Mesenchymal stem cell (in vitro differentiated cells and primary cell): ENCODE measurements at regions not wholly inside any gene's neighbourhood (a gene's known extent, or its start where the extent isn't known, plus 50 kb on each side); places are given as distances from the start of the nearest gene placed in this dataset.
"Not testable (repeated sequence)": the region's sequence is repeated elsewhere in the genome, so short reads cannot be mapped to it uniquely, and the experiment has no call there.

ENCODE experiments used
- DNase-seq: peaks from one replicate; pipeline ENCODE4 v3.0.0-alpha.2; 2013
- H2AFZ ChIP-seq: one replicate; pipeline ENCODE4 v1.6.1; 2013; ENCODE audit warnings: low read depth, mild to moderate bottlenecking, control low read depth, inconsistent platforms, low read length, moderate library complexity
- H2AK5ac ChIP-seq: 2 replicates; pipeline ENCODE4 v1.6.1; 2013; ENCODE audit warnings: low read length, moderate library complexity, mild to moderate bottlenecking, inconsistent platforms; ENCODE audit not compliant: severe bottlenecking
- H2BK120ac ChIP-seq: one replicate; pipeline ENCODE4 v1.6.1; 2013; ENCODE audit warnings: low read depth, mild to moderate bottlenecking, inconsistent platforms, low read length, moderate library complexity
- H2BK12ac ChIP-seq, 2 experiments: one replicate each; pipeline ENCODE4 v1.6.1; 2013; ENCODE audit warnings: inconsistent platforms in 2 of 2, low read length in 2 of 2, mild to moderate bottlenecking in 2 of 2, moderate library complexity in 2 of 2, control low read depth in 1 of 2
- H2BK15ac ChIP-seq: one replicate; pipeline ENCODE4 v1.6.1; 2013; ENCODE audit warnings: mild to moderate bottlenecking, low read depth, inconsistent platforms; ENCODE audit not compliant: poor library complexity, severe bottlenecking
- H2BK5ac ChIP-seq: 2 replicates; pipeline ENCODE4 v1.6.1; 2013; ENCODE audit warnings: low read depth, mild to moderate bottlenecking, low read length, control low read depth, inconsistent platforms; ENCODE audit not compliant: poor library complexity, severe bottlenecking
- H3K14ac ChIP-seq, 2 experiments: one replicate each; pipeline ENCODE4 v1.6.1; 2013; ENCODE audit warnings: inconsistent platforms in 2 of 2, low read length in 2 of 2, control low read depth in 1 of 2, mild to moderate bottlenecking in 1 of 2, moderate library complexity in 1 of 2
- H3K18ac ChIP-seq, 2 experiments: one replicate each; pipeline ENCODE4 v1.6.1; 2013; ENCODE audit warnings: inconsistent platforms in 2 of 2, low read length in 2 of 2, control low read depth in 1 of 2, low read depth in 1 of 2, mild to moderate bottlenecking in 1 of 2
- H3K23ac ChIP-seq, 2 experiments: one replicate each; pipeline ENCODE4 v1.6.1; 2013; ENCODE audit warnings: inconsistent platforms in 2 of 2, low read length in 2 of 2, mild to moderate bottlenecking in 2 of 2, moderate library complexity in 2 of 2, control low read depth in 1 of 2
- H3K27ac ChIP-seq: 2 replicates; pipeline ENCODE4 v1.5.1; 2013; ENCODE audit warnings: mild to moderate bottlenecking, moderate library complexity, low read length, control low read depth, inconsistent platforms; ENCODE audit not compliant: poor library complexity, severe bottlenecking
- H3K27me3 ChIP-seq, 2 experiments: 2 replicates each; pipeline versions ENCODE4 v1.6.1 to v1.7.0; 2013; ENCODE audit warnings: low read length in 2 of 2, mild to moderate bottlenecking in 2 of 2, moderate library complexity in 2 of 2, control low read depth in 1 of 2, inconsistent platforms in 1 of 2; ENCODE audit not compliant: control insufficient read depth in 1 of 2, insufficient read depth in 1 of 2
- H3K36me3 ChIP-seq, 2 experiments: 2 replicates each; pipeline versions ENCODE4 v1.6.1 to v1.7.0; 2013; ENCODE audit warnings: low read length in 2 of 2, control low read depth in 1 of 2, inconsistent platforms in 1 of 2, low read depth in 1 of 2, mild to moderate bottlenecking in 1 of 2; ENCODE audit not compliant: insufficient read depth in 2 of 2, control insufficient read depth in 1 of 2
- H3K4ac ChIP-seq, 2 experiments: one replicate each; pipeline ENCODE4 v1.6.1; 2013; ENCODE audit warnings: inconsistent platforms in 2 of 2, low read length in 2 of 2, mild to moderate bottlenecking in 2 of 2, moderate library complexity in 2 of 2, control low read depth in 1 of 2, low read depth in 1 of 2
- H3K4me1 ChIP-seq: 2 replicates; pipeline ENCODE4 v1.6.1; 2013; ENCODE audit warnings: low read depth, low read length, control low read depth; ENCODE audit not compliant: control insufficient read depth, insufficient read depth
- H3K4me2 ChIP-seq: 2 replicates; pipeline ENCODE4 v1.6.1; 2013; ENCODE audit warnings: low read length, mild to moderate bottlenecking, inconsistent platforms; ENCODE audit not compliant: poor library complexity, severe bottlenecking
- H3K4me3 ChIP-seq, 2 experiments: 2 replicates each; pipeline versions ENCODE4 v1.5.1 to v1.7.0; 2013; ENCODE audit warnings: low read length in 2 of 2, mild to moderate bottlenecking in 2 of 2, control low read depth in 1 of 2, low read depth in 1 of 2; ENCODE audit not compliant: insufficient read depth in 1 of 2
- H3K79me1 ChIP-seq: replicated peaks from 2 replicates; pipeline ENCODE4 v1.6.1; 2013; ENCODE audit warnings: mild to moderate bottlenecking, control low read depth, low read length, inconsistent platforms; ENCODE audit not compliant: poor library complexity, severe bottlenecking
- H3K9ac ChIP-seq: 2 replicates; pipeline ENCODE4 v1.7.0; 2013; ENCODE audit warnings: mild to moderate bottlenecking, low read length, moderate library complexity
- H3K9me3 ChIP-seq: 2 replicates; pipeline ENCODE4 v1.7.0; 2013; ENCODE audit warnings: mild to moderate bottlenecking, low read length; ENCODE audit not compliant: control insufficient read depth
- H4K8ac ChIP-seq: one replicate; pipeline ENCODE4 v1.6.1; 2013; ENCODE audit warnings: inconsistent platforms, mild to moderate bottlenecking, low read length, moderate library complexity
- H4K91ac ChIP-seq: one replicate; pipeline ENCODE4 v1.6.1; 2013; ENCODE audit warnings: mild to moderate bottlenecking, low read length, inconsistent platforms
- WGBS: methylation state at CpG from one replicate; pipeline ENCODE4 v1.1.7; 2013; ENCODE audit warnings: mixed read lengths; 5-methylcytosine and 5-hydroxymethylcytosine counted together

- Histone ChIP-seq H3K4me3 (no peak overlapping the region), H3K4ac (no peak overlapping the region), H3K9me3 (no peaks in the 10 kb centered on the region), H3K18ac (no peak overlapping the region), H3K4me2 (no peak overlapping the region), H3K27ac (no peak overlapping the region), H2AK5ac (no peak overlapping the region), H4K91ac (no peak overlapping the region), H3K79me1 (no peaks in the 10 kb centered on the region), H2BK15ac (no peak overlapping the region), H3K27me3 (no peaks in the 10 kb centered on the region), H3K14ac (no peak overlapping the region), H3K23ac (no peak overlapping the region), H2AFZ (no peak overlapping the region), H4K8ac (no peak overlapping the region), H2BK5ac (no peak overlapping the region), H2BK12ac (no peak overlapping the region), H2BK120ac (no peak overlapping the region), H3K4me1 (no peaks in the 10 kb centered on the region), H3K9ac (no peak overlapping the region), H3K36me3 (no peaks in the 10 kb centered on the region)
- DNase-seq, result no peak
- no CpG with 5 or more reads among the region's 3 CpGs for WGBS
Measured at GRCh38 chr12:19674437-19674836, 235.1 kb downstream of the AEBP2 start.

- H2BK5ac ChIP-seq, result no peak overlapping the region
- no peak overlapping the region for H2AK5ac ChIP-seq
- no peaks in the 10 kb centered on the region for H3K79me1 ChIP-seq
- H3K27ac ChIP-seq, result no peak overlapping the region
- no peak overlapping the region for H3K23ac ChIP-seq
- no peak overlapping the region for H3K14ac ChIP-seq
- H3K4ac ChIP-seq, result no peak overlapping the region
- no peak overlapping the region for H4K8ac ChIP-seq
- H2AFZ ChIP-seq, result no peak overlapping the region
- 100% methylated on average over 1 of the region's 2 CpGs for WGBS
- no peaks in the 10 kb centered on the region for H3K27me3 ChIP-seq
- DNase-seq, result no peak
- no peak overlapping the region for H3K4me2 ChIP-seq
- H3K18ac ChIP-seq, result no peak overlapping the region
- H3K4me3 ChIP-seq, result no peak overlapping the region
- H3K9ac ChIP-seq, result no peak overlapping the region
- H3K9me3 ChIP-seq, result no peaks in the 10 kb centered on the region
- H4K91ac ChIP-seq, result no peak overlapping the region
- H3K36me3 ChIP-seq, result no peaks in the 10 kb centered on the region
- H3K4me1 ChIP-seq, result no peaks in the 10 kb centered on the region
- H2BK15ac ChIP-seq, result no peak overlapping the region
- no peak overlapping the region for H2BK120ac ChIP-seq
- H2BK12ac ChIP-seq, result no peak overlapping the region
Measured at GRCh38 chr12:19675361-19675760, 236.1 kb downstream of the AEBP2 start.

DNA sequence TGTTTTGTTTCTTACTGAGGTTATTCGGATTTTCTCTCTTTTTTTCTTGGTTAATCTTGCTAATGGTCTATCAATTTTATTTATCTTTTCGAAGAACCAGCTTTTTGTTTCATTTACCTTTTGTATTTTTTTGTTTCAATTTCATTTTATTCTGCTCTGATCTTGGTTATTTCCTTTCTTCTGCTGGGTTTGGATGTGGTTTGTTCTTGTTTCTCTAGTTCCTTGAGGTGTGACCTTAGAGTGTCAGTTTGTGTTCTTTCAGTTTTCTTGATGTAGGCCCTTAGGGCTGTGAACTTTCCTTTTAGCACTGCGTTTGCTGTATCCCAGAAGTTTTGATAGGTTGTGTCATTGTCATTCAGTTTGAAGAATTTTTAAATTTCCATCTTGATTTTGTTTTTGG, 239.2 kb downstream of the AEBP2 start:
- not testable (repeated sequence) for H3K27me3 ChIP-seq, H3K23ac ChIP-seq, H4K8ac ChIP-seq, H2AK5ac ChIP-seq, H3K4me3 ChIP-seq, H2BK12ac ChIP-seq, H3K4me1 ChIP-seq, H3K27ac ChIP-seq, H4K91ac ChIP-seq, H3K9me3 ChIP-seq, H3K18ac ChIP-seq, H3K9ac ChIP-seq, H2BK15ac ChIP-seq, H3K4me2 ChIP-seq, DNase-seq, H3K14ac ChIP-seq, H3K4ac ChIP-seq, H2BK120ac ChIP-seq, H2AFZ ChIP-seq, H3K79me1 ChIP-seq, H3K36me3 ChIP-seq, H2BK5ac ChIP-seq
- WGBS, result 38% methylated on average over 1 of the region's 3 CpGs

DNA sequence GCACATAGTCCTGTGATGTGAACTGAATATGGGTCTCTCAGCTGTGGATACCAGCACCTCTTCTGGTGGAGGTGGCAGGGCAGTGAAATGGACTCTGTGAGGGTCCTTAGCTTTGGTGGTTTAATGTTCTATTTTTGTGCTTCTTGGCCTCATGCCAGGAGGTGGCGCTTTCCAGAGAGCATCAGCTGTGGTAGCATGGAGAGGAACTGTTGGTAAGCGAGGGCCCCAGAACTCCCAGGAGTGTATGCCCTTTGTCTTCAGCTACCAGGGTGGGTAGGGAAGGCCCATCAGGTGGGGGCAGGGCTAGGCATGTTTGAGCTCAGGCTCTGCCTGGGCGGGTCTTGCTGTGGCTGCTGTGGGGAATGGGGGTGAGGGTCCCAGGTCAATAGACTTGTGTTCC, 241.7 kb downstream of the AEBP2 start:
- Histone ChIP-seq H2BK120ac (no peak overlapping the region), H3K27me3 (no peaks in the 10 kb centered on the region), H2BK12ac (peak overlapping the region in 1 of 2 experiments; percentile 69), H4K8ac (peak overlapping the region; percentile 60), H3K27ac (no peak overlapping the region), H2AK5ac (no peak overlapping the region), H3K4me1 (no peaks in the 10 kb centered on the region), H3K4me3 (no peak overlapping the region), H3K14ac (no peak overlapping the region), H3K9me3 (no peaks in the 10 kb centered on the region), H3K36me3 (no peaks in the 10 kb centered on the region), H2AFZ (no peak overlapping the region), H3K23ac (no peak overlapping the region), H3K4me2 (no peak overlapping the region), H3K4ac (no peak overlapping the region), H3K9ac (no peak overlapping the region), H3K18ac (peak overlapping the region; percentile 2 to 12), H4K91ac (peak overlapping the region; percentile 27), H2BK15ac (no peak overlapping the region), H3K79me1 (no peaks in the 10 kb centered on the region), H2BK5ac (no peak overlapping the region)
- DNase-seq, result no peak
- WGBS, result 88% methylated on average over 2 of the region's 3 CpGs
